HEK293T (cell line): ENCODE measurements at regions not wholly inside any gene's neighbourhood (a gene's known extent, or its start where the extent isn't known, plus 50 kb on each side); places are given as distances from the start of the nearest gene placed in this dataset.

Experiments used
- ARNT ChIP-seq: fragments of 450-650 bp; IDR thresholded peaks from 2 replicates; pipeline ENCODE4 v1.6.1; 2017; ENCODE audit warnings: mild to moderate bottlenecking
- BHLHE40 ChIP-seq: fragments of 450-650 bp; IDR thresholded peaks from 2 replicates; pipeline ENCODE4 v1.6.1; 2016; ENCODE audit warnings: mild to moderate bottlenecking, moderate library complexity, borderline replicate concordance
- CTBP1 ChIP-seq: fragments of 450-650 bp; IDR thresholded peaks from 2 replicates; pipeline ENCODE4 v1.6.1; 2016; ENCODE audit warnings: borderline replicate concordance
- ELF4 ChIP-seq: fragments of 450-650 bp; IDR thresholded peaks from 2 replicates; pipeline ENCODE4 v1.6.1; 2017; ENCODE audit warnings: antibody characterized with exemption
- FOXA1 ChIP-seq: fragments of 450-650 bp; IDR thresholded peaks from 2 replicates; pipeline ENCODE4 v1.6.1; 2016; ENCODE audit warnings: mild to moderate bottlenecking
- FOXK2 ChIP-seq: fragments of 450-650 bp; IDR thresholded peaks from 2 replicates; pipeline ENCODE4 v1.6.1; 2016; ENCODE audit warnings: mild to moderate bottlenecking
- HDGF ChIP-seq: fragments of 450-650 bp; IDR thresholded peaks from 2 replicates; pipeline ENCODE4 v1.6.1; 2017; ENCODE audit warnings: antibody characterized with exemption, borderline replicate concordance
- L3MBTL2 ChIP-seq: fragments of 450-650 bp; conservative IDR thresholded peaks from 2 replicates; pipeline ENCODE4 v1.6.1; 2016; ENCODE audit warnings: mild to moderate bottlenecking
- SP1 ChIP-seq: fragments of 450-650 bp; IDR thresholded peaks from 2 replicates; pipeline ENCODE4 v1.6.1; 2017
- TARDBP ChIP-seq: fragments of 450-650 bp; IDR thresholded peaks from 2 replicates; pipeline ENCODE4 v1.6.1; 2016
- ZNF384 ChIP-seq: fragments of 450-650 bp; IDR thresholded peaks from 2 replicates; pipeline ENCODE4 v1.6.1; 2016

DNA sequence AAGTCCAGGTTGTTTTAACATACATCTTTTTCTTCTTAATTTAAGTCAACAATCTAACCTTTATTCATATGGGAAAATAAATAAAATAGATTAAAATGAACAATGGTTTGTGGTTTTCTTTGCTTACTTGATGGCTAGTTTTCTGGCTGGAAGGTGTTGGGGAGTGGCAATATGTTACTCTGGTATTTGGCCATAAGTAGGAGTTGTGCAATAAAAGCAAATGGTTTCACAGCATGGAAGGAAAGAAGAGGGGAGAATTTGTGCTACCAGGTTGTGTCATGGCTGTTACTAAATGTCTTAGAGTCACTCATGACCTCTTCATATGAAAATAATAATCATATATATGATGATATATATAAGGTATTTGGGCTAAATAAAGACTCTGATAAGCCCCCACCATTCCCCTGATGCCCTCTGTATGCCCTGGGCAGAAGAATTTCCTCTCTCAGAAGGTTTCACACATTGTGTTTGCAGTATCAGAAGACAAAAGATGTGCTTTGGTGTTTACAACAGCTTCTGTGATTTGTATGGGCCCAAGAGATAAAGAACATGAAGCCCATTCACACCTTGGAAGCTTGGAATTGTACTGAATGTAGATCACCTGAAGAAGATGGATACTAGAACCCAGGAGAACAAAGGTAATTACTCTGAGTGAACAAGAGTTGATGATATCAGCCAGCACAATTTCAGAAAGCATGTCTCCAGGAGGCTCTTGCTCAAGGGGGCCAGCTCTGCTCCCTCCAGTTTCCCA is 160.9 kb downstream of the ALG10B start:
- no peak for TF ChIP-seq ELF4
- TF ChIP-seq ZNF384, result no peak
- TF ChIP-seq FOXK2, result no peak
- TF ChIP-seq TARDBP, result no peak
- TF ChIP-seq ARNT, result no peak
- no peak for TF ChIP-seq FOXA1
- no peak for TF ChIP-seq HDGF
- TF ChIP-seq BHLHE40, result no peak
- TF ChIP-seq L3MBTL2, result no peak
- no peak for TF ChIP-seq SP1
- TF ChIP-seq CTBP1, result no peak
